PC-9 (cell line): ENCODE measurements at regions not wholly inside any gene's neighbourhood (a gene's known extent, or its start where the extent isn't known, plus 50 kb on each side); places are given as distances from the start of the nearest gene placed in this dataset.
A peak's percentile ranks its signal among the peaks of the same experiment; 100 is the strongest.

Experiments used
- BruUV-seq: library from RNA; stranded (reverse); fragments of 400-500 nt; replicated peaks from 2 replicates; lab custom pipeline; 2021; lab: Mats Ljungman, UMichigan
- CTCF ChIA-PET: fragments of 300-600 bp; sonication (Branson Sonifier 250); formaldehyde crosslinking; loops from one replicate; lab custom pipeline; 2022; ENCODE audit warnings: antibody characterized with exemption; lab: Charles Lee
- POLR2A ChIA-PET: fragments of 300-600 bp; sonication (Branson Sonifier 250); formaldehyde crosslinking; loops from one replicate; lab custom pipeline; 2022; ENCODE audit warnings: antibody characterized with exemption; ENCODE audit not compliant: unreplicated experiment; lab: Charles Lee
- DNase-seq, 2 experiments: peaks; one replicate each; pipeline versions ENCODE4 v3.0.0 to v3.0.0-alpha.2; 2015 to 2022; ENCODE audit warnings: mixed read lengths in 1 of 2
- H2AFZ ChIP-seq: fragments of 200-600 bp; sonication (generic); 2 replicates; pipeline ENCODE4 v1.8.1; 2017; ENCODE audit warnings: antibody characterized with exemption
- H3F3A ChIP-seq: fragments of 200-600 bp; sonication (generic); 2 replicates; pipeline ENCODE4 v1.8.1; 2017; ENCODE audit warnings: antibody characterized with exemption, mild to moderate bottlenecking, low read depth; ENCODE audit not compliant: insufficient read depth
- H3K27ac ChIP-seq: fragments of 200-600 bp; sonication (generic); 2 replicates; pipeline ENCODE4 v1.6.1; 2016; ENCODE audit warnings: mixed run types
- H3K27me3 ChIP-seq: fragments of 200-600 bp; sonication (generic); 2 replicates; pipeline ENCODE4 v1.6.1; 2016; ENCODE audit warnings: low read depth, mixed run types; ENCODE audit not compliant: insufficient read depth
- H3K36me3 ChIP-seq: fragments of 200-600 bp; sonication (generic); 2 replicates; pipeline ENCODE4 v1.6.1; 2016; ENCODE audit warnings: low read depth, mixed run types
- H3K4me1 ChIP-seq: fragments of 200-600 bp; sonication (generic); replicated peaks from 2 replicates; pipeline ENCODE4 v1.6.1; 2016; ENCODE audit warnings: mixed run types; ENCODE audit not compliant: insufficient read depth
- H3K4me2 ChIP-seq: fragments of 200-600 bp; sonication (generic); 2 replicates; pipeline ENCODE4 v1.6.1; 2017; ENCODE audit warnings: mixed run types
- H3K4me3 ChIP-seq: fragments of 200-600 bp; sonication (generic); 2 replicates; pipeline ENCODE4 v1.6.1; 2016; ENCODE audit warnings: mixed run types
- H3K79me2 ChIP-seq: fragments of 200-600 bp; sonication (generic); 2 replicates; pipeline ENCODE4 v1.6.1; 2017; ENCODE audit warnings: low read depth, mixed run types
- H3K9me2 ChIP-seq: fragments of 200-600 bp; sonication (generic); 2 replicates; pipeline ENCODE4 v1.8.1; 2017; ENCODE audit warnings: mild to moderate bottlenecking; ENCODE audit not compliant: insufficient read depth
- H3K9me3 ChIP-seq: fragments of 200-600 bp; sonication (generic); 2 replicates; pipeline ENCODE4 v1.8.1; 2016; ENCODE audit warnings: low read depth; ENCODE audit not compliant: insufficient read depth
- H4K20me1 ChIP-seq: fragments of 200-600 bp; sonication (generic); 2 replicates; pipeline ENCODE4 v1.8.1; 2017; ENCODE audit not compliant: insufficient read depth
- EZH2 ChIP-seq: fragments of 200-600 bp; sonication (generic); IDR thresholded peaks from 2 replicates; pipeline ENCODE4 v1.8.0; 2017; ENCODE audit warnings: antibody characterized with exemption, low read depth
- intact Hi-C: fragments of 100-400 bp; cut with micrococcal nuclease; formaldehyde crosslinking; loops from one replicate; pipeline ENCODE4 v1.10.0; 2022; ENCODE audit not compliant: unreplicated experiment
- TF ChIP-seq, protein P1 (sequence below): fragments of 200-600 bp; sonication (generic); conservative IDR thresholded peaks from 2 replicates; pipeline ENCODE4 v1.6.1; 2017; ENCODE audit warnings: mixed run types, antibody characterized with exemption, mild to moderate bottlenecking, moderate library complexity

DNA sequence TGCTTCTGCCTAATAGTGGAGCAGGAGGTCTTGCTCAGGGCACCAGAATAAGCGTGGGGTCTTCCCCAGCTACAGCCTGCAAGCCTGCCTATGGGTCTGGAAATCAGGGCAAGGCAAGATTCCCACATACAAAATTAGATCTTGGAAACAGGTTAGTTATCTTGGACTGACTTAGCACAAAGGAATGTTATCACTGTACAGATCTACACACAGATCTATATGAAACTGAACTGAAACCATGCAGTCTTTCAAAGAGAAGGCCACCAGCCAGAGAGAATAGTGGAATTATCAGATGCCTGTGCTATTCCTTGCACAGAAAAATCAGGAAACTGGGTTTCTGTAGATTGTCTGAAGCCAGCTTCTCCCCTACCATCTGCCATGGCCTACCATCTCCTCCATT, 585.7 kb downstream of the ACTL7B start:
- Histone ChIP-seq H3K9me2 (no peaks in the 10 kb centered on the region), H3K36me3 (no peaks in the 10 kb centered on the region), H4K20me1 (no peaks in the 10 kb centered on the region), H2AFZ (no peak overlapping the region), H3K4me2 (peak overlapping the region; percentile 80), H3K27ac (peak overlapping the region; percentile 96), H3F3A (peaks cover 25% of the 10 kb centered on the region), H3K4me3 (no peak overlapping the region), H3K27me3 (no peaks in the 10 kb centered on the region), H3K4me1 (peaks cover 43% of the 10 kb centered on the region), H3K9me3 (no peaks in the 10 kb centered on the region; the same call in 1 of the 2 replicates), H3K79me2 (no peaks in the 10 kb centered on the region)
- POLR2A ChIA-PET, result interaction anchor here (0.5 to 1.0 kb wide), 3 partner anchors 220 to 780 kb away, joined by 3 to 4 read pairs (median 3); partner anchors contain the start of gene KLF4
- intact Hi-C loops, result loop anchor here (1.0 to 5.0 kb wide), 11 partner anchors 85 to 838 kb away; no protein-coding TSS in a partner anchor
- peak; percentile 47 to 88 for DNase-seq
- CTCF ChIA-PET, result interaction anchor here (0.6 kb wide), 1 partner anchor 177 kb away, joined by 4 read pairs; no protein-coding TSS in a partner anchor
- TF ChIP-seq EZH2, result no peak
- TF ChIP-seq, protein P1, sequence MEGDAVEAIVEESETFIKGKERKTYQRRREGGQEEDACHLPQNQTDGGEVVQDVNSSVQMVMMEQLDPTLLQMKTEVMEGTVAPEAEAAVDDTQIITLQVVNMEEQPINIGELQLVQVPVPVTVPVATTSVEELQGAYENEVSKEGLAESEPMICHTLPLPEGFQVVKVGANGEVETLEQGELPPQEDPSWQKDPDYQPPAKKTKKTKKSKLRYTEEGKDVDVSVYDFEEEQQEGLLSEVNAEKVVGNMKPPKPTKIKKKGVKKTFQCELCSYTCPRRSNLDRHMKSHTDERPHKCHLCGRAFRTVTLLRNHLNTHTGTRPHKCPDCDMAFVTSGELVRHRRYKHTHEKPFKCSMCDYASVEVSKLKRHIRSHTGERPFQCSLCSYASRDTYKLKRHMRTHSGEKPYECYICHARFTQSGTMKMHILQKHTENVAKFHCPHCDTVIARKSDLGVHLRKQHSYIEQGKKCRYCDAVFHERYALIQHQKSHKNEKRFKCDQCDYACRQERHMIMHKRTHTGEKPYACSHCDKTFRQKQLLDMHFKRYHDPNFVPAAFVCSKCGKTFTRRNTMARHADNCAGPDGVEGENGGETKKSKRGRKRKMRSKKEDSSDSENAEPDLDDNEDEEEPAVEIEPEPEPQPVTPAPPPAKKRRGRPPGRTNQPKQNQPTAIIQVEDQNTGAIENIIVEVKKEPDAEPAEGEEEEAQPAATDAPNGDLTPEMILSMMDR, result no peak; the same call in 1 of the 2 replicates
- no TSS peak for BruUV-seq

DNA sequence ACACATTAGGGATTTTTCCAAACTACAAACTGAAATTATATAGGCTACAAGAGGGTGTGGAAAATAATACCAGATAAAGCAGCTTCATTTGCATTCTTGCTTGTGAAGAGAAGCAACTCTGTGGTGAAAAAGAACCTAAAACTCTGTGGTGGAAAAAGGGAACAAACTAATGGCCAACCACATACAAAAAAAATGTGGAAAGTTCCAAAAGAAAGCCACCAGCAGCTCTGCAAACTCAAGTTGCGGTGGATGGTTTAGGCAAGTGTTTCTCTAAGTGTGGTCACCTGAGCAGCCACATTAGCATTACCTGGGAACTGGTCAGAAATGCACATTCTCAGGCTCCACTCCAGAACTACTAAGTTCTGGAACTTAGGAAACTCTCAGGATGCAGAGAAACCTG, 586.4 kb downstream of the ACTL7B start:
- no peaks in the 10 kb centered on the region for H3K79me2 ChIP-seq
- no peaks in the 10 kb centered on the region for H3K27me3 ChIP-seq
- no peaks in the 10 kb centered on the region for H4K20me1 ChIP-seq
- peaks cover 25% of the 10 kb centered on the region for H3F3A ChIP-seq
- H3K4me2 ChIP-seq, result peak overlapping the region; percentile 80
- H3K27ac ChIP-seq, result peak overlapping the region; percentile 96
- DNase-seq, result no peak
- POLR2A ChIA-PET, result interaction anchor here (0.6 to 1.0 kb wide), 4 partner anchors 198 to 780 kb away, joined by 3 to 6 read pairs (median 4); partner anchors contain the start of gene KLF4
- no peak overlapping the region for H2AFZ ChIP-seq
- H3K9me3 ChIP-seq, result no peaks in the 10 kb centered on the region; the same call in 1 of the 2 replicates
- BruUV-seq, result no TSS peak
- H3K4me1 ChIP-seq, result peaks cover 43% of the 10 kb centered on the region
- TF ChIP-seq, protein P1, result no peak
- no peak for TF ChIP-seq EZH2
- H3K9me2 ChIP-seq, result no peaks in the 10 kb centered on the region
- H3K36me3 ChIP-seq, result no peaks in the 10 kb centered on the region
- CTCF ChIA-PET, result no interaction called here
- no peak overlapping the region for H3K4me3 ChIP-seq
- intact Hi-C loops, result no loop called here

DNA sequence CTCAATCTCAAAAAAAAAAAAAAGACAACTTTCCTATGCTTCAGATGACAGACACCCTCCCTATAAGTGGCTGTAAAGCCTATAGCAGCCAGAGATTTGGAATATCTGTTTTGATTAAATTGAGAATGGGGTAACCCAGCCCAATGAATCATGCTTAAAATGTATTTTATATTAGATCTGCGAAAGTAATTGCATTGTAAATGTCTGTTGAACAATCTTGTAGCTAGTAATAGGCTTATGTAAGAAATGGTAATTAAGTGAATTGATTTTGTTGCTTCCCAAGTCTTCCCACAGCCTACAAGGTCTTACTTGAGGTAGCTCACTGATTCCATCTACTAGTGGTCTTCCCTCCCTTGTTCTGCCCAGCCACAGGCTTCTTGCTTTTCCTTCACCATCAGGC, 590.7 kb downstream of the ACTL7B start:
- H3F3A ChIP-seq, result no peaks in the 10 kb centered on the region
- no TSS peak for BruUV-seq
- DNase-seq, result no peak
- no peak overlapping the region for H3K4me3 ChIP-seq
- H3K9me3 ChIP-seq, result no peaks in the 10 kb centered on the region; the same call in 1 of the 2 replicates
- no peaks in the 10 kb centered on the region for H3K36me3 ChIP-seq
- H3K79me2 ChIP-seq, result no peaks in the 10 kb centered on the region
- CTCF ChIA-PET, result no interaction called here
- POLR2A ChIA-PET, result no interaction called here
- H3K27me3 ChIP-seq, result no peaks in the 10 kb centered on the region
- H3K4me2 ChIP-seq, result no peak overlapping the region
- no peak overlapping the region for H2AFZ ChIP-seq
- H4K20me1 ChIP-seq, result no peaks in the 10 kb centered on the region
- TF ChIP-seq, protein P1, result no peak
- TF ChIP-seq EZH2, result no peak
- intact Hi-C loops, result no loop called here
- H3K4me1 ChIP-seq, result peaks cover 12% of the 10 kb centered on the region
- no peaks in the 10 kb centered on the region for H3K9me2 ChIP-seq
- no peak overlapping the region for H3K27ac ChIP-seq
